CD4-positive, alpha-beta T cell treated with Interleukin-10 for 1 hour (primary cell): ENCODE measurements at regions not wholly inside any gene's neighbourhood (a gene's known extent, or its start where the extent isn't known, plus 50 kb on each side); places are given as distances from the start of the nearest gene placed in this dataset.
A peak's percentile ranks its signal among the peaks of the same experiment; 100 is the strongest.

Source experiments
- DNase-seq: peaks from one replicate; pipeline ENCODE4 v3.0.0-alpha.2; 2020

DNA sequence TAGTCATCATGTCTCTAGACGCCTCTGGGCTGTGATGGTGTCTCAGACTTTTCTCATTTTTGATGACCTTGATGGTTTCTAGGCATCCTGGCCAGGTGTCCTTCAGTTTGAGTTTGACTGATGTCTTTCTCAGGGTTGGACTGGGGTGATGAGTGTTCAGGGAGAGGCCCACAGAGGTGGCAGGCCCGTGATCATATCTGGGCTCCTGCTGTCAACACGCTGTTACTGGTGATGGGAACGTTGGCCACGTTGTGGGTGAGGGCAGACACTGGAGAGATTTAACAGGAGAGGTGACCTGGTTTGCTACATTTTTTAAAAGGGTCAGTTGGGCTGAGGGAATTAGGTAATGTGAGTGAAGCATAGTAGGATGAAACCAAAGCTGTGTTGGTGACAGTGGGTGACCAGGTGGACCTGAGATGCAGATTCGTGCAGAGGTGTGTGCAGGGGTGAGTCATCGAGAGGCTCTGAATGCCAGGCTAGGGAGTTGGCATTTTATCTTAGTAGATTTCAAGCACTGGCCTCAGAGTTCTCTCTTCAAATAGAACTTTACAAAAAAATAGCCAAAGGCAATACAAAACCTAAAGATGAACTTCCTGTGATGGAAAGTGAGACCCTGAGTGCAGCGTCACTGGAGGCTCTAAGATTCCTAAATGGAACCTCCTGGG lies 174.1 kb downstream of the CDH26 start:
- DNase-seq, result no peak

DNA sequence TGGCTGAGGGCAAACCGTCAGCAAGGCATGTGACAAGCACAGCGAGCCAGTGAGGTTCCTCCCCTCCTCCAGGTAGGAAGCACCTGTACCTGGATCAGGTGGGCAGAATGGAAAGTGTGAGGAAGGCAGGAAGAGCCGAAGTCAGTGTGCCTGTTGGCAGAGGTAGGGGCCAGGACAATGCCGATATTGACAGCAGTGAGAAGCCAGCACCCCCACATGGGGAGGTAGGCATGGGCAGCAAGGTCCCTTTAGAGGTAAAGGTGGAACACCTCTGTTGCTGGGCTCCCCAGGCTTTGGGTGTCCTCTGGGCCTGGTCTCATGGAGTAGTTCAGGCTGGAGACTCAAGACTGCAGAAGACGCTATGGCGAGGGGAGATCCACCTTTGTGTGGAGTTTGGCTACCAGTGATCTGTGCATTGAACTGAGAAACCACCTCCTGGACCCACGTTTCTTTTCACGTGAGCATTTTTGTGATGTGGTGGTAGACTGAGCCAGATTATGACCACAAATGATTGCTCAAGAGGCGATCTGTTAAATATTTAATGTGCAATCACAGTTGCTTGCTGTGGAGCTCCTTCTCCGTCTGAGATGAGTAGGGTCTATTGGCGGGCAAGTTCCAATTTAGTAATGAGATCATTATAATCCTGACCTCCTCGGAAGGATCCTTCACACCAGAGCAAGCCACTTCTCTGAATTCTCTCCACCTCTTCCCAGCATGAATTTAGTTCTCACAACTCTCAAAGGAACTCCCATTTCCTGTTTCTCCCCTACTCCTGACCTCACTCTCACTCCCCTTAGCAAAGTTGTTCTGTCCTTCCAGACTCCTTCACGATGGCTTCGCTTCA lies 174.8 kb downstream of the CDH26 start:
- no peak for DNase-seq

DNA sequence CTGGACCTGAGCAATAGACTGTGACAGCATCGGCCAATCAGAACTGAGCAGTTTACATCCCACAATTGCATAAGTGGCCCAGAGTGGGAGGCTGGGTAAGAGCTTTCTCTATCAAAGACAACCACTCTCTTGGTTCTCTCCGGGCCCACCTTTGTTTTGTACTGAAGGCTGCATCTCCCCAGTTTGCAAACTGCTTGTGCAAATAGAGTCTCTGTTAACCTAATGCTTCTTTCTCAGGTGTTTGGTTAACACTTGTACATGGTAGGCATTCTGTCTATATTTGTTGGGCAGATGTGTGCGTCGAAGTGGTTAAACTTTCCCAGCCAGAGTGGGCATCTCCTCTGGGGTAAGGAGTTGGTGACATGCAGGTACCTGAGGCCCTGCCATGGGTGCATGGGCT lies 177.1 kb downstream of the CDH26 start:
- no peak for DNase-seq

DNA sequence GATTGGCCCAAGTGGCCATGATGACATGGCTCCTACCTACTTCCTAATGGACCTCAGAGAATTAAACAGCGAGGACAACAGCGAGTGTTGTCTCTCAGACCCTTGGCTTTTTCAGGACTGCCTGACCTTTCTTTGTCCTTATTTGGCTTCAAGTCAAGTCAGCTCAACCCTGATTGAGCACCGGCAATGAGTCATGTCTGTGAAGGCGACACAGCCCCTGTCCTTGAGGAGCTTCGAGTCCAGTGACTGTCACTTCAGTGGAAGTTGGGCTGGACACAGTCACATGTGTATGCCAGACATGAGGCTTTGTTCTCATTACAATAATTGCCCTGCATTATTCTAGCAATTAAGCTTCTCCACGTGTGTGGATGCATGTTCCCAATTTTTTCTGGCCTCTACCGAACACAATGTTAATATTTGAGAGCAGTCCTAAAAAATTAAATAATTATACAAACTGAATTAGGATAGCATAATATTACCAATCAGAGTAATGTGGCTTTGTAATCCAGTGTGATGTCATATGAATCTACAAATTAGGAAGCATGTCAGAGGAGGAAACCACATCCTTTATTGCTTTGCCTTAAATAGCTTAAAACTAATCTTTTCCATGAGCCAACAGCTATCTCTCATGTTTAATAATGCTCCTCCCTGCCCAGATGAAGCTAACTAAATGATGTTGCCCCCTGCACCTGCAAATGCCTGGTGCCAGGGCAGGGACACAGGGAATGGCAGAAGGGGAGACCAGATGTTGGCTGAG lies 178.6 kb downstream of the CDH26 start:
- DNase-seq, result no peak

DNA sequence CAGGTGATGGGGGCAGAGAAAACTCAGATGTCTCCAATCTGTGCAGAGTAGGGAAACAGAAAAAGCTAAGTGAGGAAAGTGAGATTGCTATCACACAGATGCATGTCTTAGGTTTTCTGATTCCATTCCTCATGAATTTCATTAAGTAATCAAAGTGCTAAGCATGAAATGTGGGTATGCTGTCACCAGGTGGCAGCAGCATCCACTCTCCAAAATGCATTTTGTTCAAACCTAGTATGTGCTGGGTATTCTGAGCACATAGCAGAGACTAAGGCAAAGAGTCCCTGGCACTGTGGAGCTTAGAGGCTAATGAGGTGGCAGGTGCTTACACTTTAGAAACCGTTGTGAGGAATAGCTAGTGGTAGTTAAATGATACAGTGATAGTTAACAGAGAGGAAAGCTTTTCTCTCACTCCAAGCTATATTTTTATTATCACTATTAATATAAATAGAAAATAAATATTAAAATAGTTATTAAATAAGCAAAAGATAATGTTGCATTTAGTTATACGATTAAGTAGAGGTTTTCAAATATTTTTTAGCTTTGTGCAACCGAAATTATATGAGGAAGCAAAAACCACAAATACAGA lies 179.5 kb downstream of the CDH26 start:
- DNase-seq, result peak; percentile 44

DNA sequence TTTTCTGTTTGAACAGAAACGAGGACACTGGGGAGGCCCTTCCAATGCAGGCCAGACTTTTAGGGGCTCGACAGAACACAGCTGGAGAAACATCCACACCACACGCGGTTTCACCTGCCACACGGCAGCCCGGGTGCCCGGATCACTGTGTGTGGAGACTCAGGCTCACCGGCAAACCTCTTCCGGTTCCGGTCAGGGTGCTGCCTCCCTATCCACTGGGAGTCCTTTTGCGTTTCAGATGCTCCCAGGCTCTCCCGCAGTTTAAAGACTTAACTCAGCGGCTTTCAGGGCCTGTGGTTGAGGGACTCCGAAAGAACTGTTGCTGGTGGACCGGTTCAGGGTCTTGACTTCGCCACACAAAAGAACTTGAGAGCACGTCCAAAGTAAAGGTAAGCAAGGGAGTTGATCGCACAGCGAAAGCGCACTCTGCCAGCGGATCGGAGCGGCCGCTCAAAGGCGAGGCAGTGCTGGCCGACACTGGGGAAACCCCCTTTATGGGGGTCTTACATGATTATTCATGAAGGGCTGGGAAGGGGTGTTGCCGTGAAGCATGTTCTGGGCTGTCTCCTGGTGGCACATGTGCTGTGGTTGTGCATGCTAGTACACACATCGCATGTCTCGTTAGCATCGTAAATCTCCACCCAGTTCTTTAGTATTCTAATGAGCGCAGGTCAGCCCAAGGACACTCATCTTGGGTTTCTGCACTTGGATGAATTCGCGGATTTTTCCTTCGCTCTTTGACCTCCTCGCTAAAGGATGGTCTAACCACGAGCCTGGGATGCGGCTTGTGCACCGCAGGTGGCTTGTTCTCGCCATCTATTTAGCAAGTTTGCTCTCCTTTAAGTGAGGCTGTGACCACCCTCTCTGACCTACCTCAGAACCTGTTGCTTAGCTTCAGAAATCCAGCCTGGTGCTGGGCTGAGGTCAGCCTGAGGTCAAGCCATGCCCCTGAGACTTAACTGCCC lies 180.3 kb downstream of the CDH26 start:
- peak; percentile 44 for DNase-seq

DNA sequence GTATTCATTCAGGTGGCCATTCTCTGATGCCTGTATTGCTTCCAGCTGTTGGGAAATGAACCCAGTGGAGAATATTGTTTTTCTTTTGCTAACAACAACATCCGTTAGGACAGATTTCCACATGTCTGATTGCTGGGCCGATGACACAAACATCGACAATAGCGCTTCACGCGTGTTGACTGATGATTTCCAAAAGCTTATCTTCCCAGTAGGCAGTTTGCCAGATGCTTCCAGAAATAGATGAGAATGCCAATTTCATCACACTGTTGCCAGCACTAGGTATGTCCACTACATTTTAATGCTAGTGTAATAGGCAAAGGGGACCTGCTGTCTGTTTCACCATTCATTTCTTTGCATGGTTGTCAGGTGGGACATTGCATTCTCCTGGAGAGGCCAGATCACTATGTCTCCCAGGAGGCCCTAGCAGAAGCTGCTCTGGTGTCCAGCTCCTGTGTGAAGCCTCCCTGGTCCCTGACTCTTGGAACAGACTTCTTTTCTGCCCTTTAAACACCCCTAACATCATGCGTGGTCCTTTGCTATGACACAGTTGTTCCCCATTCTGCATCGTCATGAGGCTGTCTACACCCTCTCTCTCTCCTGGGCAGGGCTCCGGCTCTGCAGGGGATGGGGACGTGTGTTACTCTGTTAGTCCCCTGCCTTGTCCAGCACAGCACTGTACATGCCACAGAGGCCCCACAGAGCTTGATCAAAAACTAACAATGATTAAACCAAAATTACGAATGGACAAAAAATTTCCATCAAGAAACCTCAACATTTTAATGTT lies 181.6 kb downstream of the CDH26 start:
- DNase-seq, result no peak

DNA sequence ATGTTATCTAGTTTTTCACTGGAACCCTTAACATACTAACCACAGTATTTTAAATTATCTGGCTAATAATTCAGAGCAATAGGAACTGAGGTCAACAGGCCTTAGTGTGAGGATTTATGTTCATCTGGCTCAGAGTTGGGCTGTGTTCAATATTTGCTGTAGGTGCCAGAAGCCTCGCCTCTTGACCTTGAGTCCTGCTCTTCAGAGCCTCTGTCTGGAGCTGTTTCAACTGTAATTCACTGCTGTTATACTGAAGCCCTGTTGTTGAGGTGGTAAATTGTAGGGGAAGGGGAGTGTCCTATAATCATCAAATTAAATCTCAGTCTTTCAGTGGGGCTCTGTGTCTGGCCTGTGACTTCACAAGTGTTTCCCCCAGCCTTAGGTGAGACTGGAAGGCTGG lies 184.4 kb downstream of the CDH26 start:
- DNase-seq, result no peak

DNA sequence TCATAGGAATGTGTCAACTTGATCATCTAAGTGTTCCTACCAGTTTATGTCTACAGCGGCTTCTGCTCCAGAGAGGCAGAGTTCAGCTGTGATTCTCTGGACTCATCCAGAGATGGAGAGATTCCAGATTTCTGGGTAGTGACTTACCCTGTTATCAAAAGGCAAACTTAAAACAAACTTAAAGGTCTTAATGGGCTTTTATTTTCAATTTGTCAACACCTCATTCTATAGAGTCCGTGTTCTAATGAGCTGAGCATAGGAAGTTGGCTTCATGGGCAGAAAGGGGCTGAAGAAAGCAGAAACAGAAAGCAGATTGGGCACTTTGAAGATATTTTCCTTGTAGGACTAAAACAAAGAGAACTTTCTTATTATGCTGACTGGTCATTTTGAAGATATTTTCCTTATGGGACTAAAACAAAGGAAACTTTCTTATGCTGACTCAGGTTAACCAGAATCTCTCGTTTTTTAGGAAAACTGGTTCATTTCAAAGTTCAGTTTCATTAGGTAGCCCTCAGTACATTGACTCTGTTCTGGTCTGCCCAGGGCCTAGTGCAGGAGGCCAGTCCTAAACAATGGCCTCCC lies 185.1 kb downstream of the CDH26 start:
- DNase-seq, result no peak

DNA sequence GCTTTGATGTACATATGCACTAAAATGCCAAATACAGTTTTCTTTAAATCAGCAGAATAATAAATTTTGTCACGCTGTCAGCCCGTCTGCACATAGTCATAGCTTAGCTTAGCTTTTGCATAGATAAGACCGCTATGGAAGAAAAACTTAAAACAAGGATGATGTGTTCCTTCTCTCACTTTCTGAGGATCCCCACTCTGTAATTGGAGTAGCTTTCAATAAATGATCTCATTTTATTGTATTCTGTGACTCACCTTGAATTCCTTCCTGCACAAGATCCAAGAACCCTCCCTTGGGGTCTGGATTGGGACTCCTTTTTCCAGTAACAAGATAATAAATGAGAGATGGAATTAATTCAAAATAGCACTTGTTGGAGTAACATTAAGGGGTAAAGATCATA lies 186.2 kb downstream of the CDH26 start:
- DNase-seq, result no peak

DNA sequence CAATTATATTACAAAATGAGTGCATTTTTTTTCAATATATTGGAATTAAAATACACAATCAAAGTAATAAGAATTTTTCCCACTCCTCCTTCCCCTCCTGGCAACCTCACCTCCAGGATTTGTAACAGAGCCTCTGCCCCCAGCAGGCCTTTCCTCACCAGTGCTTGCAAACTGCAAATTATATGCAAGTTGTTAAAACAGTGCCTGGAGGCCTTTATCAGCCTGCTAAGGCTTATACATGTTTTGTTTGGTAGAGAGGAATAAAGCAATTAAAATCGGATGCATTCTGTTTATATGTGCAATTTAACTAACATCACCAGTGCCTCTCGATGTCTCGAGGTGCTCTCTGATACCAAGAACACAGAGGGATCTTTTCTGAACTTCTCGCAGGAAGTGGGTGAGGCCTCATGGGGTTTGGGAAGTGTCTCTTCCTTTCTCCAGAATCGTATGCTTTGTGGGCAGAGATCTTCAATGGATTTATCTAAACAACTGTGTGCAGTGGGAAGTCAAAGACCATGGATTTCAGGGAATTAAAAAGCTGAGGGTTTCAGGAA lies 186.8 kb downstream of the CDH26 start:
- DNase-seq, result no peak

DNA sequence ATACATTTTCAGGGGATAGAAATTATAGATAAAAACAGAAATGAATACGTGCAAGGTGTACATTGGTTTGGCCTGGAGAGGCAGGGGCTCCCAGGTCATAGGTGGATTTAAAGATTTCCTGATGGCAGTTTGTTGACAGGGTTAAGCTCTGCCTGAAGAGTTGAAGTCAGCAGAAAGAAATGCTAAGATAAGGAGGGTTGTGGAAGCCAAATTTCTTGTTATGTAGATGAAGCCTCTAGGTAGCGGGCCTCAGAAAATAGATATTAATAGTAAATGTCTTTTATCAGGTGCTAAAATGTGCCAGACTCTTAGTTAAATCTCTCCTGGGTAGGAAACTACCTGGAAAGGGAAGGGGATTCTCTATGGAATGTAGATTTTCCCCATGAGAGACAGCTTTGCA lies 188.8 kb downstream of the CDH26 start:
- DNase-seq, result no peak

DNA sequence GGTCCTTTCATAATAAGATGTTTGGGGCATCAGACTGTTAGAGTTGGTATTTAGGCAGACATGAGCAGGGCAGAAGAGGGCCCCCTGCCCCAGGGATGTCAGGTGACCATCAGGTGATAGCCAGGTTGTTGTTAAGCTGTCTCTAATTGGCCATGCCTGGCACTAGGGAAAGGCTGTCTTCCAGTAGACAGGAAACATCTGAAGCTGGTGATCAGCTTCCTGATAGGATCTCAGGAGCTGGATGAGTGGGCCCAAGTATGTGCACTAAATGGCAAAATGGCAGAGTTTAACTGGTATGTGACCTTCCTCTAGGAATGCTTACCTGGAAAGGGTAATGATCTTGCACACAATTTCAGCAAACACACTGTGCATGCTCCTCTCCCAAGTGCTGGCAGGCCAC lies 190.7 kb downstream of the CDH26 start:
- DNase-seq, result no peak

DNA sequence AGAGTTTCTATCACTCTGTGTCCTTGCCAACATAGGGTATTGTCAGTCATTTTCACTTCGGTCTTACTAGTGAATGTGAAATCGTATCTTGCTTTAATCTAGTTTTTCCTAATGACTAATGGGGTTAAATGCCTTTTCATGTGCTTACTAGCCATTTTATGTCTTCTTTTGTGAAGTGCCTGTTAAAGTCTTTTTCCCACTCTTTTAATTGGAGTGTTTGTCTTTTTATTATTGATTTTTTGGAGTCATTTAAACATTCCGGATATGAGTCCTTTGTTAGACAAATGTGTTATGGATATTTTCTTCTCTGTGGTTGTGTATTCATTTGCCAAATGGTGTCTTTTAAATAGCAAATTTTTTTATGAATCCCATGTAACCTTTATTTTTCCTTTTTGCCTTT lies 194.6 kb downstream of the CDH26 start:
- no peak for DNase-seq

DNA sequence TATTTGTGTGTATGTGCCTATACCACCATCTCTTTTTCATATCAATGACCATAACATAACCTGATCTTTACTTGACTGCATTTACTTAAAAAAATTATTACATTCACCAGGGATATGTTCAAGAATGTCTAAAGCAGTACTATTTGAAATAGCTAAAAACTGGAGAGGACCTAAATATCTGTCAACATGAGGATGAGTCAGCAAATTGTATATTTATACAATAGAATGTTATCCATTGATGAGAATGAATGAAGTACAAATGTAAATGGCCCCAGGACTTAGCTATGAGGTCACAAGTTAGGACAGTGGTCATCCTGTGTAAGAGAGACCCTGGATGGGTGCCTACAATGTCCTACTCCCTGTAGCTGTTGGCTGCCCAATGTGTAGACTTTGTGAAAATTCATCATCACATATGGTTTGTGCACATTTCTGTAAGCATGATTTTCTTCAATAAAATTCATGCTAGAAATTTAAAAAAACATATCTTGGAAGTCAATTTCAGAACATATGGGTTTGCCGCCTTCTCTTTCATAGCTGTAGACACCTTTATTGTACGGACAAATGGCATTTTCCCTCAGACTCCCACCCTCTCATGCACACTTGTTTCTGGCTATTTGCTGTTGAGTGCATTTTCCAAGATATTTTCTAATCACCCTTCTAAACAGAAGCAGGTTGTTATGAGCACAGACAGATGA lies 202.4 kb downstream of the CDH26 start:
- no peak for DNase-seq

DNA sequence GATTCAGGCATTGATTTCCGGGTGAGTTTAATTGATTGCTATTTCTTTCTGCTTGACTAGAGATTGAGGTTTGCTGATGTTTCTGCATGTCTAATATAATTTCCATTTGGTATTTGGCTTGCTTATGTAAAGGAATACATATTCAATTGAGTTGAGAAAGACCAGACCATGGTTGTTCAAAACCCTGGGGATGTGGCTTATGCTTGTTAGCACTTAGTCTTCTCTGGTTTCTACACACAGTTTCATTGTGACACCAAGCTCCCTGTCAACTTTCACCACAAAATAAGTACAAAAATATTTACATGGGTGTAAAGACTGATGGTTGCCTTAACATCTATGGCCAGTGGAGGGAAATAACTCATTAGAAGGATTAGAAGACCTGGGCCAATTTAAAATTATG lies 209.6 kb downstream of the CDH26 start:
- no peak for DNase-seq

DNA sequence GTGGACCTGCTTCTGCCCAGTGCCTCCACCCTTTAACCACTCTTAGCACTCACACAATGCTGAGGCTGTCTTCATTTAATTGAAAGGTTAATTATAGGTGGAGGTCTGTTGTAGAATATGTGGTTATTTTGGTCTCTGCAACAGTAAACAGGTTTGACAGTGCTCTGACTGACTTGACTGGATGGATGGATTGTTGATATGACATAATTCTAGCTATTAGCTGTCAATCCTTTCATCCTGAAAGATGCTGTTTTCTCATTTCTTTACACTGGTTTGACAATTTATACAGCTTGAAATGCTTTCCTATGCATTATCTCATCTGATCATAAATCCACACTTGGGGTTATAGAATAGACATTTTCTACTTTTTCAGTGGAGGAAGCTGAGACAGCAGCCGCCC lies 210.7 kb downstream of the CDH26 start:
- no peak for DNase-seq

DNA sequence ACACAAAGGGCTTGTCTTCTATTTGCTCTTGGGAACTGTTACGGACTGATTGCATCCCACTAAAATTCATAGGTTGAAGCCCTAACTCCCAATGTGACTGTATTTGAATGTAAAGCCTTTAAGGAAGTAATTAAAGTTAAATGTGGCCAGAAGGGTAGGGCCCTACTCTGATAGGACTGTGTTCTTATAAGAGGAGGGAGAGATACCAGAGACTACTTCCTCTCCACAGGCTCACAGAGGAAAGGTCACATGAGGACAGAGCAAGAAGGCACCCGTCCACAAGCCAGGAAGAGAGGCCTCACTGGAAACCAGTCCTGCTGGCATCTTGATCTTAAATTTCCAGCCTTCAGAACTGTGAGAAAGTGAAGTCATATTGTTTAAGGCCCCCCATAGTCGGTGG lies 211.9 kb downstream of the CDH26 start:
- no peak for DNase-seq

DNA sequence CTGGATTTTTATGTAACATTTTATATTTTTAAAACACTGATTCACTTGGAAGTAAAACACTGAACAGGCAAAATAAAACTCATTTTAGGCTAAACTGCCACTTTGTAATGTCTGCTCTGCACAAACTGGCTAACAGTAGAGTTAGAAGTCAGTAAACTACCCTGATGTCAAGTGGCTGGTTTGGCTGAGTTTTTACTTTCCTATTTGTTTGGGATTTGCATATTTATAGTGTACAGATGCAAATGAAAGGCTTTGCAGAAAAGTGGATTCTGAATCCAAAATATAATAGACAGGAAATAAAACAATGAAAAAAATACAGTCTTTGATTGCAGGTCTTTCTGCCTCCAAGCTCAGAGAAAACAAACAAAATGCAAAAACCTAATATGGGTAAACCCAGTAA lies 213.1 kb downstream of the CDH26 start:
- no peak for DNase-seq

DNA sequence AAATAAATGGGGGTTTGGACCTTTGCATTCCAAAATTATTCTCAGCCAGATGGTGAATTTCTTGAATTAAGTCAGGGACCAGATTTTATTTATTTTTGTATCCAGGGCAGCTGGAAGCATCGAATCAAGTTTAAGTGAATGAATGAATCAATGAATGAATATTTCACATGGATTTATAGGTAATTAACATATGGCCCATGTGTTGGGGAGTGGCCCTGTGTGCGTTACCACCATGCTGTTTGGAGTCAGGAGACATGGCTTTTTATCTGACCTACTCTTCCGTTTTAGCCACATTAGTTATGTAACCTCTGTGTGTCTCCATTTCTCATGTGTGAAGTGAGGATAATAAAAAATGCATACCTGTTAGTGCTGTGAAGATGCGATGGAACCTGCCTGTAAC lies 213.5 kb downstream of the CDH26 start:
- DNase-seq, result no peak
